ENCODE measurements at regions not wholly inside any gene's neighbourhood (a gene's known extent, or its start where the extent isn't known, plus 50 kb on each side); places are given as distances from the start of the nearest gene placed in this dataset.

DNA sequence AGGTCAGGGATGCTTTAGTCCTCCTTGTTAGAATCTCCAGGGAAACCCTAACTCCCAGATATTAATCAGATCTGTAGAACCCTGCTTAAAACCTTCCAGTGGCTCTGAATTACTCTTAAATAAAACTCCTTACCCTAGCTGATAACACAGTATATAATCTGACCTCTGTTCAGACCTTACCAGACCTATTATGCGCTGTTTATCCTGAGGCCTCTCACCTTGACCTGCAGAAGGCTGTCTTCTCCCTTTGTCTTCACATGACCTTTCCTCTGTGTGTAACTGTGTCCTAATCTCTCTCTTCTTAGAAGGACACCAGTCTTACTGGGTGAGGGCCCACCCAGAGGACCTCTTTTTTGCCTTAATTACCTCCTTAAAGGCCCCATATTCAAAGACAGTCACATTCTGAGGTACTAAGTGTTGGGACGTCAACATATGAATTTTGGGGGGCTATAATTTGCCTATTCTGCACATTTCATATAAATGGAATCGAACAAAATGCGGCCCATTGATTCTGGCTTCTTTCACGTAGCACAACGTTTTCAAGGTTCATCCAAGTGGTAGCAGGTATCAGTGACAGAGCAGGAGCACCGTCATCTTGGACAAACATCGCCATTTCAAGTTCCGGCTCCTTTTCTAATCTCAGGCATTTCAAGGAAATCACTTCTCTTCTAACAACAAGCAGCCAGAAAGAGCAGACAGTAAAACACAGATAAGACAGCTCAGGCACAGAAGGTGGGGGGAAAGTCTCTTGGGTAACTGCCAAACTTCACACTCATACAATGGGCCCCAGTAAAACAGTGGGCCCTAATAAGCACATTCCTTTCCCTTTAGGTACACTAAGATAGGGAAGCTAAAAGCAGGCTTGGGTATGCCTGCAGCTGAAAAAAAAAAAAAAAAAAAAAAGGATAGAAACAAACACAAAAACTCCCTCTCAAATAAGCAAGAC lies 200.2 kb upstream of the NUDT4 start:
- no peak for TF ChIP-seq CTCF (IDR thresholded peaks at IDR 0.05)
- no peak for TF ChIP-seq JUND (IDR thresholded peaks at IDR 0.05)
- no peak for TF ChIP-seq RAD21 (IDR thresholded peaks at IDR 0.05; ENCODE audit: low read length)
- no peak for TF ChIP-seq EP300 (IDR thresholded peaks at IDR 0.05; ENCODE audit: borderline replicate concordance in 1 of 2, low read depth in 1 of 2, low read length in 1 of 2)
- no peak for TF ChIP-seq RCOR1 (IDR thresholded peaks at IDR 0.05; ENCODE audit: low read length)
- no peak for TF ChIP-seq FOXM1 (IDR thresholded peaks at IDR 0.05; ENCODE audit: low read depth)
- no peak for TF ChIP-seq TAF1 (IDR thresholded peaks at IDR 0.05; ENCODE audit: borderline replicate concordance, low read depth, low read length)
- no peak for TF ChIP-seq PBX3 (IDR thresholded peaks at IDR 0.05)

Data from SK-N-SH (cell line).